ENCODE measurements at regions not wholly inside any gene's neighbourhood (a gene's known extent, or its start where the extent isn't known, plus 50 kb on each side); places are given as distances from the start of the nearest gene placed in this dataset.

DNA sequence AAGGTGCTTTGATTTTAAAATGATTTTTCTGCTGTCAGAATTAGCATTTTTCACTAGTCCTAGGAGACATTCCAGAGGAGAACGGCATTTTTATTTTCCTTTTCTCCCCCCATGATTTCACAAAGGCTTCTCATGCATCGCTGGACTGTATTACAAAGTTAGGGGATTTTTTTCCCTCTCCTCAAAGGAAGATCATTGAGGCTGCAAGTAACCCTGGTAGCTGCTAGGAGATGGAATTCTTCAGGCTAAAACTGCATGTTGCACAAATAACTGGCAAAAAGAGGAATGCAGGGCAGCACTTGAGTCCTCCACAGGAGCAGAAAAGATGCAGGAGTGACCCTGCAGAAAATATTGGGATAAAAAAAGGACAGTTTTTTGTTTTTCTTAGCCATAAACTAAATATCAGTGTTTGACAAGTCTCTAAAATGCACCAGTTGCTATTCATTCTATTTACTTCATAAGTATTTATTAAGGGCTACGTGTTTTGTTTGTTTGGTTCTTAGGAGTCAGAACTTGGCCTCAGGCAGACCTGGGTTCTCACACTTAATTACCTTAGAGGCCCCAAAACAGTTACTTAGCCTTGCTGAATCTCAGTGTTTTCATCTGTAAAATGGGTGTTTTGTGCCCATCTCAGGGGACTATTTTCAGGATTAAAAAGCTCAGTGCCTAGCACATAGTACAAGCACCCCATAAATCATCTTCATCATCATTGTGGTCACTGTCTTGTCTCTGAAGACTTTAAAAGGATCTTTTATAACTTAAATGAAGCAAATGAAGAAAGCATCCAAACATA is 144.5 kb upstream of the ID4 start:
- TF ChIP-seq CTCF (IDR thresholded peaks at IDR 0.05; ENCODE audit: insufficient read depth, low read length, poor library complexity, severe bottlenecking) = no peak
- TF ChIP-seq EZH2phosphoT487 (conservative IDR thresholded peaks at IDR 0.05; ENCODE audit: low read length) = no peak
